ENCODE measurements at regions not wholly inside any gene's neighbourhood (a gene's known extent, or its start where the extent isn't known, plus 50 kb on each side); places are given as distances from the start of the nearest gene placed in this dataset.

DNA sequence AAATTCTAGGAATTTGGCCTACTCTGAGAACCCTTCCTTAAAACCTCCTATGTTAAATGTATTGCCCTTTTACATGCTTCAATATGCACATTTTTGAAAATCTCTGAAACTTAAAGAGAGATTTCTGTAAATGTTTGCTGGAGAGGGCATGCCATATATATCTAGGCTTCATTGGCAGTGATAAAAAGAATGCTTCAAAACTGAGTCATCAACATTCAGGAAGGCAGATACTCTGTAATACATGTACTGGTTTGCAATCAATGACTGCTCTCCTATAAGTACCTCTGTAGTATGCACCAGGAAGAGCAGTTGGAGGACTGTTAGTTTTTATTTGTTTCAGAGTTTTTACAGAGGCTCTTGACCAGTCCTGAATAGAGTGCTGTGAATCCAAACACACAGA is 739.9 kb downstream of the SLC16A7 start:
- no peak for DNase-seq (ENCODE audit: low read depth)
- H3K4me3 ChIP-seq (ENCODE audit: low read depth, low read length), result no peak overlapping the region
- TF ChIP-seq, protein P1, sequence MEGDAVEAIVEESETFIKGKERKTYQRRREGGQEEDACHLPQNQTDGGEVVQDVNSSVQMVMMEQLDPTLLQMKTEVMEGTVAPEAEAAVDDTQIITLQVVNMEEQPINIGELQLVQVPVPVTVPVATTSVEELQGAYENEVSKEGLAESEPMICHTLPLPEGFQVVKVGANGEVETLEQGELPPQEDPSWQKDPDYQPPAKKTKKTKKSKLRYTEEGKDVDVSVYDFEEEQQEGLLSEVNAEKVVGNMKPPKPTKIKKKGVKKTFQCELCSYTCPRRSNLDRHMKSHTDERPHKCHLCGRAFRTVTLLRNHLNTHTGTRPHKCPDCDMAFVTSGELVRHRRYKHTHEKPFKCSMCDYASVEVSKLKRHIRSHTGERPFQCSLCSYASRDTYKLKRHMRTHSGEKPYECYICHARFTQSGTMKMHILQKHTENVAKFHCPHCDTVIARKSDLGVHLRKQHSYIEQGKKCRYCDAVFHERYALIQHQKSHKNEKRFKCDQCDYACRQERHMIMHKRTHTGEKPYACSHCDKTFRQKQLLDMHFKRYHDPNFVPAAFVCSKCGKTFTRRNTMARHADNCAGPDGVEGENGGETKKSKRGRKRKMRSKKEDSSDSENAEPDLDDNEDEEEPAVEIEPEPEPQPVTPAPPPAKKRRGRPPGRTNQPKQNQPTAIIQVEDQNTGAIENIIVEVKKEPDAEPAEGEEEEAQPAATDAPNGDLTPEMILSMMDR (conservative IDR thresholded peaks at IDR 0.05; ENCODE audit: low read depth, low read length), result no peak

- H3K4me3 ChIP-seq (ENCODE audit: low read depth, low read length), result no peak overlapping the region
- TF ChIP-seq, protein P1 (conservative IDR thresholded peaks at IDR 0.05; ENCODE audit: low read depth, low read length), result no peak
- DNase-seq (ENCODE audit: low read depth), result no peak
These were observed 742.2 kb downstream of the SLC16A7 start for GRCh38 chr12:60337839-60338549.

GRCh38 chr12:60345442-60345841 is 749.6 kb downstream of the SLC16A7 start:
- DNase-seq (ENCODE audit: low read depth), result no peak
- H3K4me3 ChIP-seq (ENCODE audit: low read depth, low read length), result no peak overlapping the region
- TF ChIP-seq, protein P1 (conservative IDR thresholded peaks at IDR 0.05; ENCODE audit: low read depth, low read length), result no peak

DNA sequence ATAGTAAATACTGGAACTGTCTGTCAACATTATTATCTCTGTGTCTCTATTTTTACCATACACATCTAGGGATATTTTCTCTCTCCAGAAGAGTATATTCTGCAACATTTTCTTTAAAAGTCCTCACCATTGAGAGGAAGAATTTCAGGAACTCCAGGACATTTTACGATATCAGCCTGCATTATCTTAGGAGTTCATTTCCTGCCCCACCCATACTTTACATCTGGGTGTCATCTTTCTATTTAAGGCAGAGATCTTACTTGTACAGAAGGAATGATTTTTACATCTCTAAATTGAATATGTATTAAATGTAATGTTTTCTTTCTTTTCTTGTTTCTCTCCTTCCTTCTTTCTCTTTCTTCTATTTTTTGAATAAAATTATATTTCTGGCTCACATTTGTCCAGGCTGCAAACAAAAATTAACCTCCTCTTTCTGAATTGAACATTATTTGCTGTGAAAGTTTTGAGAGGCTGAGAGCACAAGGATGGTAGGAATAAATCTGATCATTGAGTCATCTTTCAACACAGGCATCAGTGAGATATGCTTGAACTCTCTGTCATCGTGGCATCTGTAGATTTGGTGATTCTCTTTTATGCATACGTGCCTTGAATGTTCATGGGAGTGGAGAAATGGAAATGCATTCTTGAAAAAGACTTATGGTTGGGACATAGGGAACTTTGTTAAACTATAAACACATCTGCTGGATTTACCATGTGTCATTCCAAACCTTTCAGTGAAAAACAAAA is 753.6 kb downstream of the SLC16A7 start:
- H3K4me3 ChIP-seq (ENCODE audit: low read depth, low read length), result no peak overlapping the region
- TF ChIP-seq, protein P1 (conservative IDR thresholded peaks at IDR 0.05; ENCODE audit: low read depth, low read length), result no peak
- no peak for DNase-seq (ENCODE audit: low read depth)

- no peak for DNase-seq (ENCODE audit: low read depth)
- TF ChIP-seq, protein P1 (conservative IDR thresholded peaks at IDR 0.05; ENCODE audit: low read depth, low read length), result no peak
- H3K4me3 ChIP-seq (ENCODE audit: low read depth, low read length), result no peak overlapping the region
These were observed 791.5 kb downstream of the SLC16A7 start for GRCh38 chr12:60387356-60387755.

DNA sequence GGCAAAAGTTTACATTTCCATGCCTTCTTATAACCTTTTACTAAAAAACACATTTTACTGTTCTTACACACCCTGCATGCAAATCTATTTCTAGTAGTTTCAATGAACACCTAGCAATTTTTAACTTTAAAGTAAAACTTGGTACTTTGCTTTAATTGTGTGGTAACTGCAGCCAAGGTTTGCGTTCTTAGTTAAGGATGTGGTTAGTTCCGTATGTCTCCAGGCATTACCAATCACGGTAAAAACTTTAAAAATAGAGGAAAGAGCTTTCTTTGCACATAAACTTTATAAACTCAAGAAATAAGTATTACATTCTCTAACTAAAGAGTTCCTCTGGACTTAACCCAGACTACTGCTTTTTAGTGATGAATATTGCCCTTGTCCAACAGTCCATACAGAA is 795.2 kb downstream of the SLC16A7 start:
- TF ChIP-seq, protein P1 (conservative IDR thresholded peaks at IDR 0.05; ENCODE audit: low read depth, low read length), result no peak
- H3K4me3 ChIP-seq (ENCODE audit: low read depth, low read length), result no peak overlapping the region
- no peak for DNase-seq (ENCODE audit: low read depth)

Measured in epithelial cell of proximal tubule (primary cell).